Body of pancreas (tissue), 4 donors: ENCODE measurements at regions not wholly inside any gene's neighbourhood (a gene's known extent, or its start where the extent isn't known, plus 50 kb on each side); places are given as distances from the start of the nearest gene placed in this dataset.

Source experiments
- ATAC-seq: fragments of 150-250 bp; one replicate; pipeline ENCODE4 v1.9.1; 2016
- DNase-seq, 4 donors: peaks; one replicate each; pipeline ENCODE4 v3.0.0-alpha.2; 2019
- H3K27ac ChIP-seq, 4 donors: fragments of 200-600 bp; sonication (generic); 1 replicate in 3 of 4; 2 replicates in 1 of 4; pipeline versions ENCODE4 v1.5.1 to v1.6.1; 2016 to 2019; ENCODE audit warnings: mild to moderate bottlenecking in 1 of 4, mixed read lengths in 1 of 4, moderate library complexity in 1 of 4
- H3K27me3 ChIP-seq, 2 donors: fragments of 200-600 bp; sonication (generic); one replicate each; pipeline ENCODE4 v1.6.0; 2016; ENCODE audit warnings: mild to moderate bottlenecking in 1 of 2
- H3K36me3 ChIP-seq, 2 donors: fragments of 200-600 bp; sonication (generic); replicated peaks in 1 of 2; 2 replicates each; pipeline ENCODE4 v1.5.1; 2016; ENCODE audit warnings: low read depth in 2 of 2; ENCODE audit not compliant: insufficient read depth in 1 of 2
- H3K4me1 ChIP-seq: fragments of 200-600 bp; sonication (generic); one replicate; pipeline ENCODE4 v1.6.0; 2016
- H3K4me3 ChIP-seq, 2 donors: fragments of 200-600 bp; sonication (generic); 1 replicate in 1 of 2; 2 replicates in 1 of 2; pipeline ENCODE4 v1.5.1; 2016 to 2019
- H3K9me3 ChIP-seq, 3 donors: fragments of 200-600 bp; sonication (generic); 1 replicate in 2 of 3; 2 replicates in 1 of 3; pipeline ENCODE4 v1.5.1; 2016
- CTCF ChIP-seq, 7 experiments: fragments of 450-650 bp in 4 of 7; fragments of 200-600 bp in 3 of 7; sonication (generic) in 3 of 7; IDR thresholded peaks; one replicate each; pipeline ENCODE4 v1.5.1; 2016 to 2019; ENCODE audit warnings: antibody characterized with exemption in 7 of 7
- POLR2A ChIP-seq, 3 donors: fragments of 450-650 bp; IDR thresholded peaks; one replicate each; pipeline ENCODE4 v1.6.1; 2016; ENCODE audit warnings: antibody characterized with exemption in 3 of 3, mild to moderate bottlenecking in 2 of 3
- WGBS, 2 donors: methylation state at CpG; one replicate each; pipeline ENCODE4 v1.1.5; 2017; 5-methylcytosine and 5-hydroxymethylcytosine counted together
- intact Hi-C: fragments of 100-400 bp; cut with DNase I; formaldehyde crosslinking; loops from one replicate; pipeline ENCODE4 v1.15.1; 2023

- WGBS, 2 donors, result 54 to 57% methylated on average over 2 of the region's 2 CpGs
- DNase-seq (no peak), ATAC-seq (no peak)
- no peaks in the 10 kb centered on the region for H3K4me1 ChIP-seq
- no peaks in the 10 kb centered on the region for H3K27me3 ChIP-seq
- no peaks in the 10 kb centered on the region for H3K36me3 ChIP-seq
- no peak overlapping the region for H3K4me3 ChIP-seq
- no peak for TF ChIP-seq CTCF (IDR thresholded peaks at IDR 0.05)
- TF ChIP-seq POLR2A (IDR thresholded peaks at IDR 0.05), result no peak
- intact Hi-C loops, result no loop called here
- no peaks in the 10 kb centered on the region for H3K9me3 ChIP-seq
- no peak overlapping the region for H3K27ac ChIP-seq
Observed at GRCh38 chr3:25952133-25952532, 162.2 kb downstream of the OXSM start.

DNA sequence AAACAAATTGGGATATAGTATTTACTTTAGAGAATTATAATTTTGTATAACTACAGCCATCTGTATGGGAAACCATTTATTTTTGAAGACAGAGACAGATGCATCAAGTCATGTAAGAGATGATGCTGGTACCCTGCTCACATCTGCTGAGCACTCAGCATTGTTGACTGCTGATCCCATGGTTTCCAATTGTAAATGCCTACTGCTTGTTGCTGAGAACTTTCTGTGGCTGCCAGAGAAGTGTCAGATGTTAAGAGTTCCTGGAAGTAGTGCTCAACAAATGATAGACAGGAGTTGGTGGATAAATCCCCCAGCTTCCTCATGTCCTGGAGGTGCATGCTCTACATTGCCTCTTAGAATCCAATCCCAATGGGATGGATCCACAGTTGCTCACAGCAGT, 167.1 kb downstream of the OXSM start:
- ATAC-seq (no peak), DNase-seq (no peak)
- TF ChIP-seq POLR2A (IDR thresholded peaks at IDR 0.05) (no peak), CTCF (IDR thresholded peaks at IDR 0.05) (no peak)
- H3K36me3 ChIP-seq, result no peaks in the 10 kb centered on the region
- H3K4me3 ChIP-seq, result no peak overlapping the region
- H3K27ac ChIP-seq, result no peak overlapping the region
- H3K9me3 ChIP-seq, result no peaks in the 10 kb centered on the region
- intact Hi-C loops, result no loop called here
- no peaks in the 10 kb centered on the region for H3K4me1 ChIP-seq
- no peaks in the 10 kb centered on the region for H3K27me3 ChIP-seq

DNA sequence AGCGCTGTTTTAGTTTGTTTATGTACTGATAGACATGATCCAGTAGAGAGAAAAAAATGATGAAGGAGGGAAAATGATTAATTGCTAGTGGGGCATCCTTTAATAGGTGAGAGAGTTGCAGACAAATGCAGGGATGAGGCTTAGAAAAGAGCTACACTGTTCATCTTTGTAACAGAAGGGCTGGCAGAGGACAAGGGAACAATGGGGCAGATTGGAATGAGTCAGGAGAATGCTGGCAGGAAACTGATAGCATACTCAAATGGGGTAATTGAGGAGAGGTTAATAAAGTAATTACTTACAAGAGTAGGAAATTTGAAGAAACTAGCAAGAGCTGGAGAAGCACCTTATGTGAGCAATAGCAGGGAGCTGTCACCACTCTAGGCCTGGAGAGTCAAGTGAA, 170.9 kb downstream of the OXSM start:
- ATAC-seq (no peak), DNase-seq (no peak)
- H3K4me3 ChIP-seq, result no peak overlapping the region
- H3K36me3 ChIP-seq, result no peaks in the 10 kb centered on the region
- H3K9me3 ChIP-seq, result no peaks in the 10 kb centered on the region
- H3K27ac ChIP-seq, result no peak overlapping the region
- no peaks in the 10 kb centered on the region for H3K27me3 ChIP-seq
- TF ChIP-seq POLR2A (IDR thresholded peaks at IDR 0.05), result no peak
- TF ChIP-seq CTCF (IDR thresholded peaks at IDR 0.05), result no peak
- H3K4me1 ChIP-seq, result no peaks in the 10 kb centered on the region
- intact Hi-C loops, result no loop called here
- WGBS, 2 donors, result 73 to 90% methylated on average over 1 of the region's 1 CpG

GRCh38 chr3:25962255-25962654, 172.4 kb downstream of the OXSM start:
- TF ChIP-seq CTCF (IDR thresholded peaks at IDR 0.05), result peak in 5 of 7 experiments; percentile 9 to 49 (median 26)
- no peak for TF ChIP-seq POLR2A (IDR thresholded peaks at IDR 0.05)
- no peaks in the 10 kb centered on the region for H3K27me3 ChIP-seq
- H3K27ac ChIP-seq, result no peak overlapping the region
- no peaks in the 10 kb centered on the region for H3K4me1 ChIP-seq
- 26 to 33% methylated on average over 4 of the region's 4 CpGs for WGBS, 2 donors
- H3K36me3 ChIP-seq, result no peaks in the 10 kb centered on the region
- DNase-seq, result peak in 1 of 4 donors; percentile 6
- intact Hi-C loops, result no loop called here
- peak; percentile 55 for ATAC-seq
- H3K4me3 ChIP-seq, result no peak overlapping the region
- no peaks in the 10 kb centered on the region for H3K9me3 ChIP-seq

DNA sequence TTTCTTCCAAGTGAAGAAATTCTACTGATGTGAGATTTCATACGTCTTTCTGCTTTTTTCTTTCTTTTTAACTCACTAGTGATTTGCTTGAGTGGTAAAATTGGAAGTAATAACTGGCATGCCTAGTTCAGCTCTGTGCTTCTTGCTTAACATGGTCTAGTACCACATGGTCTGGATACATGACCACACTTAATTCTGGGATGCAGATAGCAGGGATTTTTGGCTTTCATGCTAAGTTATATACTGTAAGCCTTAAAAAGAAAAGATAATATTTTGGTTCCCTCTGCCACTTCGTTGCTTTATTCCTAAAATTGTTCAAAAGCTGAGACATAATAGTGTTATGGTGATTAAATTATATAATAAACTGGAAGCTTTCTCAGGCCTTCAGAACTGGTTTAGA, 174.3 kb downstream of the OXSM start:
- H3K9me3 ChIP-seq, result no peaks in the 10 kb centered on the region
- TF ChIP-seq CTCF (IDR thresholded peaks at IDR 0.05), result no peak
- TF ChIP-seq POLR2A (IDR thresholded peaks at IDR 0.05), result no peak
- no peak overlapping the region for H3K27ac ChIP-seq
- H3K27me3 ChIP-seq, result no peaks in the 10 kb centered on the region
- no peaks in the 10 kb centered on the region for H3K4me1 ChIP-seq
- no peak for DNase-seq
- no peak for ATAC-seq
- intact Hi-C loops, result no loop called here
- 15 to 40% methylated on average over 2 of the region's 2 CpGs for WGBS, 2 donors
- H3K36me3 ChIP-seq, result no peaks in the 10 kb centered on the region
- no peak overlapping the region for H3K4me3 ChIP-seq
